GM19239 (cell line): ENCODE measurements at regions not wholly inside any gene's neighbourhood (a gene's known extent, or its start where the extent isn't known, plus 50 kb on each side); places are given as distances from the start of the nearest gene placed in this dataset.

ENCODE experiments used
- DNase-seq: peaks from one replicate; pipeline ENCODE4 v3.0.0; 2011; ENCODE audit warnings: low spot score; ENCODE audit not compliant: insufficient read length
- FAIRE-seq: peaks from 2 replicates; lab custom pipeline; 2011; peaks lifted over from hg19 to GRCh38; lab: Jason Lieb, UNC

DNA sequence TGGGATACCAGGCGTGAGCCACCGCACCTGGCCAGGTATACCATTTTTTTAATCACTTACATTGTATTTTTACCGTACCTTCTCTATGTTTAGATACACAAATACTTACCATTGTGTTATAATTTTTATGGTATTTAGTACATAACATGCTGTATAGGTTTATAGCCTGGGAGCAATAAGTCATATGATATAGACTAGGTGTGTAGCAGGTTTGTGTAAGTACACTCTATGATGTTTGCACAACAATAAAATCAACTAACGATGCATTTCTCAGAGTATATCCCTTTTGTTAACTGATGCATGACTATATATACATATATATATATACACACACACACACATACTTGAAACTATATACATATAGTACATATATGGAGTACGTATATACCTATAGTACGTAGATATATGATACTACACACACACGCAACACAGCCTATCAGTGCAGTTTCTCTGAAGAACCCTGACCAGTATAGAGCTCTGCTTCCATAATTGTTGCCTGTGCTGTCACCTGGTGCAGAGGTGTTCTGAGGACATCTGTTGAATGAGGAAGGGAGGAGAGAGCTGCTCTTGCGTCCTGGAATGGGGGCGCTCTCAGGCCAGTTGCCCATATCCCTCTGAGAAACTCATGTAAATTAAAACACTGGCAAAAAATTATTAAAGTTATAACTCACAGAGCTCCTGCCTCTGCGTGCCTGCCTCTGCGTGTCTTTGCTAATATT is 315.3 kb downstream of the FGFR2 start:
- DNase-seq (no peak), FAIRE-seq (no peak)

DNA sequence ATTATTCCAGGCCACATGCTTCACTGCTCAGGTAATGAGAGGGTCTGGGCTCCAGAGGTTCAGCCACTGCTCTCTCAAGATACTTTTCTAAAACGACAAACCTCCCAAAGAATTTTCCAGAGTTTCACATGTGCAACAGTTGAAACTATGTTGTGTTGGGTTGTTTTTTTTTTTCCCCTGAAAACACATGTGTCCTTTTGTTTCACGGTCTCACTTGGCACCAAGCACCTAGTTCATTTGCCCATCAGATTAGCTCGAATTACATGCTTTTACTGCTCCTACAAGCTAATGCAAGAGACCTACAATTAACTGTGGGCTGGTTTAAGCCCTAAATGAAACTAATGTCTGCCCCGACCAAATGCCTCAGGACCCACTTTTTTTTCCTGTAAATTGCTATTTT is 313.3 kb downstream of the FGFR2 start:
- FAIRE-seq (no peak), DNase-seq (no peak)

DNA sequence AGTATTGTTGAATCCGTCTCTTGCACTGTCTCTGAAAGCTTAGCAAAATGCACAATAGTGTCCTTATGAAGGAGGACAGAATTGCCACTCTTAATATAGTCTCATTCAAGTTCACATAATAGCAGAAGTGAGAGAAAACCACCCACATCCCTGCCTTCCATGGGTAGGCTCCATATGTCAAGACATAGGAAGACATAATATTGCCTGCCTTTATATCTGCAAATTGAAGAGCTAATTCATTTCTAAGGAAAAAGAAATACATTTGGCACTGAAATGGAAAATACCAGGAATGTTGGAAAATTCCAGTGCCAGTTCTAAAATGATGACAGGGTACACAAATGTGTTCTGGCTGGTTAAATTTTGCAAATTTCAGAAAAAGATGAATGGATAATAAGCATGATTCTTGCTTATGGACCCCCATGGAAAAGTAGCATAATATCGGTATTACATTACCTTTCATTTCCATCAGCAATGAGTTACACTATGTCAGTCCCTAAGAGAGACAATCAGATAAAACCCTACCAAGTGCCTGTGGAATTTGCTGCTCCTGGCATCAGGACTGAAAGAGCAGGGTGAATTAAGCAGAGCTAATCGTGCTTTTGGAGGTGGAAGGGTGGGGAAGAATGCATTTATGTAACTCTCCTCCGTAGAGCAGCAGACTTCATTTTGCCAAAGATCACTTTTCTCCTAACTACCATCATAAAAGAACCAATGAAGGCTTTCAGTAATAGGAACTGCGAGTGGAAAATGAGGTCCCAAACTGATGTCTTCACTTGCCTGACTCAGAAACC is 312.6 kb downstream of the FGFR2 start:
- FAIRE-seq = no peak

DNA sequence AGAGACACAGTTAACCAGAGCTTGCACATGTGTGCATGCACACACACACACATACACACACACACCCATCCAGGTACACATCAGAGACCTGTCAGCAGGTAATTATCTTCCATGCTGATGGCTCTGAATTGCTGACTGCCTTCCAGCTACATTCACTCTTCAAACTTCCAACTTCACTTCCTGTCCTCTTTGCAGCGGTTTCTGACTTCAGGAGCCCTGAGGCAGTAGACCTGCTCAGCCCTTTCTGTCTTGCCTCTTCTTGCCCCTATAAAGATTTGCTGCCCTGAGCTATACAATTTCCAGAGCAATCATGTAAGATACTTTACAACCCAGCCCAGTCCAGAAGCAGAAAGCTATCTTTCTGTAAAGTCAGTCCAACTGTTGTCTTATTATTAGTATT is 310.2 kb downstream of the FGFR2 start:
- DNase-seq (no peak), FAIRE-seq (no peak)

More for the DNA sequence above, 312.6 kb downstream of the FGFR2 start:
- no peak for DNase-seq

DNA sequence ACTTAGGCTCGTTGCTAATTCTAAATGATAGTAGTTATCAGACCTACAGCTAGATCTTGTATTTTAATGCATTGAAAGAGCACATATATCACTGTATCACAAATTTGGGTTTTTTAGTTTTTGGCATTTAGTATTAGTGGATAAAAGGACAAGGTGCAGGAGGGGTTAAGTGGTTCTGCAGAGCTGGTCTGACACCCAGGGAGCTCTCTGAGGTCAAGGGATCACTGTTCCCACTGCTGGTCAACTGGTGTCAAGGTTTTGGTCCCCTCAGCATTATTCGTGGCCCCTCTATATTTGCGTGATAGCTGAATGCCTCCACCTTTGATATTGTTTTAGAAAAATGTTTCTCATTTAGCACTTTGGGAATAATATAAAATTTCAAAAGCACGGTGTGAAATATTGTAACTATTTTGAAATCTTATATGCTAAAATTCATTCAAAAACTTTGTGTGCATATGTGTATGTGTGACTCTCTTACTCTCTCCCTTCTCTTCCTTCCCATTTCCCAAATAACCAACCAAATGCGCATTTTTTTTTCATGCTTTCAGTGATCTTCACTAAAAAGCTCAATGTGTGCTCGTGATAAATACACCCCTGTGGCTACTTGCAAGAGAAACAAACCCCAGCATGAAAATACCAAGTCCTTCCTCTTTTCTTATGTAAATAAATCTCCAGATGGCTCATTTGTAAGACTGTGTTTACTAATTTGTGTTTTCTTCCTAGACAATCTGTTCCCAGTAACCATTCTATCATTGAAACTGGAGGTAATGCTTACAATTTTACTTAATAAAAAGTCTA is 309.2 kb downstream of the FGFR2 start:
- FAIRE-seq = no peak
- DNase-seq = no peak

DNA sequence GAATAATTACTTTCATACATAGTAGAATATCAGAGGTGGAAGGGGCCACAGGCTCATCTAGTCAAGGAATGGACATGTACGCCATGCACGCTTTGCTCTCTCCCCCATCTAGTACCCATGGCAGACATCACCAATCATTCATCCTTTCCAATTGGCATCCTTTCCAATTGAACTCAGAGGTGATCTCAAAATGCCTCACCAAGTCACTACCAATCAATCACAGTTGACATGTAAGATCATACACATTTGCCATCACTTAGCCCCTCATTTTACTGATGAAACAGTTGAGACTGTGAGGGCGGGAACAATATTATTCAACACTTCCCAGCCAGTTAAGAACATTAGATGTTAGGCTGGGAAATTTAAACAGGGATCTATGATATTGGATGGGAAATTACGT is 308.4 kb downstream of the FGFR2 start:
- FAIRE-seq = no peak

DNA sequence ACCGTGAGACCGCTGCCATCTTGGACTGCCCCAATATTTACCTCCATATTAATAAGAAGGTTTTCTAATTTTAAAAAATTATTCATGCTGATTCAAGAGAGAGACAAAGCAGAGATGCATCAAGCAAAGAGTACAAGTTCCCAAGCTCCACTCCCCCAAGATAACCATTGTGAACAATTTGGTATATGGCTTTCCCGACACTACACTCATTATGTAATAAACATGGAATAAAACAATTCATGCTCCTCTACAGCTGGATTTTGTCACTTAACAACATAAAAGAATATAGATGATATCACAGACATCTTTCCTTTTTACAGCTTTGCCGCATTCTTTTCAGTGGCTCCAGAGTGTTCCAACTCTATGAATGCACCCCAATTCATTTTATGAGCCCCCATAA is 307.6 kb downstream of the FGFR2 start:
- FAIRE-seq (no peak), DNase-seq (no peak)

More for the DNA sequence above, 308.4 kb downstream of the FGFR2 start:
- no peak for DNase-seq

DNA sequence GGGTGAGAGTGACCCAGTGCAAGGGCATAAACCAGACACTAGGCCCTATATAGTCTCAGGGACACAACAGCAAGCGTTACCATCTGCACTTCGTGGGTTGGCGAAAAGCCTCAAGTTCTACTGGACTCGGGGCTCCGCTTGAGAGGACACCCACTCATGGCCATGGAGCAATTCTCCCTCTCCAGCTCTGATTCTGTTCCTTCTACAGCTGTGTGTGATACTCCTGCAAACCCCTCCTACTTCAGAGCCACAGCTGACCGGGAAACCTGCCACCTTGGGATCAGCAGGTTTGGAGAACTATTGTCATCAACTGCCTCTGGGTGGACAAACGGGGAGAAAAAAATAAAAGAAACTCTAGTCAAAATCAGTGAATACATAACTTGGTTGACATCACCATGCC is 306.9 kb downstream of the FGFR2 start:
- no peak for FAIRE-seq

DNA sequence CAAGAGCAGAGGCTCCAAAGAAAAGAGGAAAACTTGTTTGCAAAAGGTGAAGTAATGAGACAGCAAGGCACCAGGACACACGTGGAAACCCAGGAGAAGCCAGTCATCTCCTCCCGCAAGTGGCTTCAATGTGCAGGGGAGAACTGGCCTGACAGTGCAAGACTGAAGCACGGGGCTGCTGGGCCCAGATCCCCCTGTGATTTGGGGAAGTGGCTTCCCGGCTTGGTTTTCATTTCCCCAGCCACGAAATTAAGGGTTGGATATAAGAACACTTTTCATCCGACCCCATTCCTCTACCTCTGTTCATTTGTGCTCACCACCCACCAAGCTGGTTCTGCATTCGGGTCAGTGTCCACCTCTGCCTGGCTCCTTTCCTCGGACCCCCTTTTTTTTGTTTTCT is 306.4 kb downstream of the FGFR2 start:
- FAIRE-seq (no peak), DNase-seq (no peak)

More for the DNA sequence above, 306.9 kb downstream of the FGFR2 start:
- DNase-seq = no peak

DNA sequence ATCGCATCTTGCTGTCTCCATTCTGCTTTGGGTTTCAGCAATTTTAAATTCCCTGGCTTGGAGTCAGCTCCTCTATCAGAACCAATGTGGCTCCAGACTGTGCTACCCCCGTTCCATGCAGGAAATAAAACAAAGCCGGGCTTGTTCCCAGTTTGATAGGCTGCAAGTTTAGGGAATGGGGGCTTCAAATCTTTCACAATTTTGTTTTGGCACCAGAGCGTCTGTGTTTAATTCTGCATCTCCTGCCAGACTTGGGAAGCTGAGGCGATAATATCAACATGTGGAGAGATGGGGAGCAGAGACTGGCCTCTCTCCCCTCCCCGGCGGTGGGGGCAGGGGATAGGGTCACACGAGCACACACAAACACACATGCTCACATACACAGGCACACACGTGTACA is 305.9 kb downstream of the FGFR2 start:
- no peak for FAIRE-seq
- no peak for DNase-seq

DNA sequence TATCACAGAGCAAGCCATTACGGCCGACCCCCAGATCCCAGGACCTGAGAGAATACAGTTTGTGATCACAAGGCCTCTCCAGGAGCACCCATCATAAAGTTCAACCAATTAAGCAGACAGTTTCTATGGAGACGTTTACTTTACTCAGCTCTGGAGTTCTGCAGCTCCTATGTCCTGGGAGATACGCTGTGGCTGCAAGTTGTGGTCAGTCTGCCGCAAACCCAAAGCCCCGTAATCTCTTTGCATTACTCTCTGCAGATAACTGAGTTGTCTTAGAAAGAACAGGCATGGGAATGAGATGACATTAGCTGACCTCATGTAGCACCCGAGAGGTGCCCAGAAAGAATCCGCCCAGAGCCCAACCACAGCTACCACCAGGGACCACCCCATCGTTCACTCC is 305.1 kb downstream of the FGFR2 start:
- no peak for FAIRE-seq
- no peak for DNase-seq

DNA sequence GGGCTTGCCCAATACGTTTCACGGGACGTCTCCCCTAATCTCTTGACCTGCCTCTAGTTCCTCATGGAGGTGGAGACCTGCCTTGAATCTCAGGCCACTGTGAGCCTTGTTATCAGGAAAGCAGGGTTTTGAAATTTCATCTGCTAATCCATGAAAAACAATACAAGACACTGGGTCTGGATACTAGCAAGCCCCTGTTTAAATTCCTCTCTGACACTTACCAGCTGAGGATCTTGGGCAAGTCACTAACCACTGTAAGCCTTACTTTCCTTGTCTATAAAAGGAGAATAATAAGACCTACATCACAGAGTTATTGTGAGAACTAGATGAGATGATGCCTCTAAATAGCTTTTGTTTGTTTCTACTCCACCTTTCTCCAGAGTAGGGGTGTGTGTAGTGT is 303.6 kb downstream of the FGFR2 start:
- DNase-seq (no peak), FAIRE-seq (no peak)

DNA sequence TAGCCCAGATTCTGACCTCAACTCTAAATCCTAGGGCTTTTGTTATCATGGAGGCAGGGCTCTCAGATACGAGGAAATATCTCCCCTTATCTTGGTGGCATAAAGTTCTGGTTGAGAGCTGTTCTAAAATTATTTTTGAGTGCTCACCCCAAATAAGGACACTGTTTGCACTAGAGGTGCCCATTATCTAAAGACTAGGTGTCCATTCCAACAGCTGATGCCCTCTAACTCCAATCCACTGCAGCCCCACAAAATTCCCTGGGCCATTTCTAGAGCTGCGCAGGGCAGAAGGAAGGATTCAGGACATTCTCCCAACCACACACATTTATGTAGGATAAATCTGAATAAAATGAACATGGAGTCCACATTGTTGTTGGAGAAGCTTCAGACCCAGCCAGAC is 301.9 kb downstream of the FGFR2 start:
- DNase-seq (no peak), FAIRE-seq (no peak)

DNA sequence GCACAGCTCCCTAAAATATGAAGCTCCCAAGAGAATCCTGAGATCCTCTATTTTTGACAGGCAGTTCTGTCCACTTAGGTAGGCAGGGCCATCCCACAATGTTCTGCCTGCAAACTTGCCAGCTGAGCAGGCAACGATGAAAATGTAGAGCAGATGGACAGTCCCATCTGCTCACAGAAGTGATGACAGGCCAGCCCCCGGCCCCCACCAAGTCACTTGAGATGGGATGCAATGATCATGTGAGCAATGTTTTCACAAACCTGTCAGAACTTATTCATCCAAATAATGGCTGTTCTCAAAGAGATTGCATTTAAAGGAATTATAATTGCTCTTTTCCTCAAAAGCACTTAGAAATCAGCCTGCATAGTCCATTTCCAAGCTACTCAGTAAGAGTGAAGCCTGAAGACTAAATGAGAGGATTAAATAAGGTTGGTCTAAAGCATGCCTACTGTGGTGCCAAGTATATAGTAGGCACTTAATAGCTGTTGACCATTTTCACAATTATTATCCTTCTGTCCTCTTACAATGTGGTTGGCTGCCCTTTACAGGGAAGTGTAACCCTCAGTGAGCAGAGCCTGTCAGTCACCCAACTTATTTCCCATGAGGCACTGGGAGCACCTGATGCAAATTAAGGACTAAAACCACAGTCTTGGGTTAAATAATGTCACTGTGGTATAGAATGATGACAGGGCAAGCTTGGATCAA is 301.2 kb downstream of the FGFR2 start:
- FAIRE-seq (no peak), DNase-seq (no peak)

DNA sequence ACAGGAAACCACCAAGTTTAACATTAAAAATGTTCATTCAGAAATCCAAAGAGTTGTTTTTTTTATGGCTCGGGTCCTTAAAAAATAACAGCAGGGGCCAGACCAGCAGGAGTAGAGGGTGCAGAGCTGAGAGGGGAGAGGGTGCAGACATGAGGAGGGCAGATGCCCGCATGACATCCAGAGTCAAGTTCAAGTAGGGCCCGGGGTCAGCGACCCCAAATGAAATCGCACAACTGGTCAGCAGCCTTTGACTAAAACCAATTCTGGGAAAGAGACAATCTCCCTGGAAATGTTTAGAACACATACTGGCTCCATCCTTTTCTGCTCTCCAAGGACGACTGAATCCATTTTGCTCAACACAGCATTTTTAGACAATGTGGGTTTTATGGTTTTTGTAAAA is 297.5 kb downstream of the FGFR2 start:
- no peak for DNase-seq
- no peak for FAIRE-seq

DNA sequence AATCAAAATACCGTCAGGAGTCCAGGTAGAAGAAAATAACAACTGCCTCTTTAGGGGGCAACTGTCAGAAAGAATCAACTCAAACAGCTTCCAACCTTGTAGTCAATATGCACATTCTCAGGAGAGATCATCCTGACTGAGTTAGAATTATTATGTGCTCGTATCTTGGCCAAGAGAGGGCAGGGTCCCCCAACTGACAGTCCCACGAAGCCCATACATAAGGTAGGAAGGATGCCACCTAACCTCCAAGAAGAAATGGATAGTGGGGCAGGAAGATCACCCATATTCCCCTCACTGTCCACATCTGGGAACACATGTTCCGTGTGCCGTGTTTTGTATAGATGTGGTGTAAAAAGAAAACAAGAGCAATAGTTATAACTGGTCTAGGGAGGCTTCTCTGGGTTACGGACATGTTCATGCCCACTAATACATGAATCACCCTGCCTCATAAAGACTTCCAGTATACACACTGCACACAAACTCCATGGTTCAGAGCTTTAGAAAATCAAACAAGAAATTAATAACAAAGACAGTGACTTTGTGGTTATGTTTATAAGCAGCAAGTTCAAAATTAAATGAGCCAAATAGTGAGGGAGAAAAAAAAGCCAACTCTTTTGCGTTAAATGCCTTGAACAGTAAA is 295.6 kb downstream of the FGFR2 start:
- FAIRE-seq (no peak), DNase-seq (no peak)

DNA sequence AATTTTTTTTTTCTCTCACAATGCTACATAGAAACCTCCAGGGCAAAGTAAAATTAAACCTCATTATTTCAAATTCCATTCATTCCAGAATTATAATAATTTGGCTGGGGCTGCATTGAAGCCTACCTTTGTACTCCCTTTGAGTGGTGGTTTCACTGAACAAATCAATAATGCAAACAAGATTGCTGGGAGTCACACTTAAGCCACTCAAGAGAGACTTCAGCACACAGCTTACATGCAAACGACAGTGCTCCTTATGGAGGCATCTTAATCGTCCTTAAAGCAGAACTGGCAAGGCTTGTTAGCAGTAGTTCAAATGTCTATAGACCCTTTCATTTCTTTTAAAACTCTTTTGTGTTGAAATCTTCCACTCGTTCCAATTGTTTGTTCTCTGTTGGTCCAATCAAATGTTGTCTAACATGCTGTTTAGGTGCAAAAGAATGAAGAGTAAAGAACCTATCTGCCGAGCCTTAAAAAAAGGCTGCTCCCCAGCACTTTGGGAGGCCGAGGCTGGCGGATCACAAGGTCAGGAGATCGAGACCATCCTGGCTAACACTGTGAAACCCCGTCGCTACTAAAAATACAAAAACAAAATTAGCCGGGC is 294.9 kb downstream of the FGFR2 start:
- DNase-seq = no peak
- FAIRE-seq = no peak

DNA sequence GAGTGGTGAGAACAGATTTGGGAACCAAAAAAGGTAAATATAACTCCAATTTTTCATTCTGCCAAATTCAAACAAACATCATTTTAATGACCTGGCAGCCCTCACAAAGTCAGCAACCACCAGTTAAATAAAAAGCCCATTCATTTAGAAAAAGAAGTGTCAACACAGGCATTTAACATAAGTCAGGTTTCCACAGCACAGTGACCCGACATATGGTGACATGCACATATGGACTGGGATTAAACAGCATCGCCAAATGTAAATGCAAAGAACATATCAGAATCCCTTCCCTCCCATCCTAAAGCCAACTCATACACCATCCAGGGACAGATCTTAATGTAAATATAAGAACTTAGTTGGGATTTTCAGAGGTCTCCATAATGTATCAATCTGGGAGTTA is 293.2 kb downstream of the FGFR2 start:
- DNase-seq (no peak), FAIRE-seq (no peak)

DNA sequence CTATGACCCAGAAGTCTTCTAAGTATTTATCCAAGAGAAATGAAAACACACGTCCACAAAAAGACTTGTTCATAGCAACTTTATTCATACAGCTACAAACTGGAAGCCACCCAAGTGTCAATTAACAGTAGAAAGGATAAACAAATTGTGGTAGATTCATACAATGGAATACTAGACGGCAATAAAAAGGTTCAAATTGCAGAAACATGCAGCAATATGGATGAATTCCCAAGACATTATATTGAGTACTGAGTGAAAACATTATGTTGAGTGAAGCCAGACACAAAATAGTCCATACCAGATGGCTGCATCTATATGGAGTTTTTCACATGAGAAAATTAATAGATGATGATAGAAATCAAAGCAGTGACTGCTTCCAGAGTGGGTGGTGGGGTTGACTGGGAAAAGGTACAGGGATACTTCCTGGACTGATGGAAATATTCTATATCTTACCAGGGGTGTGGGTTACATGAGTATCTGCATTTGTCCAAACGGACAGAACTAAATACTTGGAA is 292.0 kb downstream of the FGFR2 start:
- no peak for FAIRE-seq
- DNase-seq = no peak
